RPMI8226 (cell line): ENCODE measurements at regions not wholly inside any gene's neighbourhood (a gene's known extent, or its start where the extent isn't known, plus 50 kb on each side); places are given as distances from the start of the nearest gene placed in this dataset.

Experiments used
- DNase-seq: peaks from one replicate; pipeline ENCODE4 v3.0.0-alpha.2; 2015

GRCh38 chr11:19321351-19321750 is 80.6 kb upstream of the E2F8 start:
- no peak for DNase-seq

- DNase-seq: no peak
Observed at GRCh38 chr11:19320827-19321226, 80.1 kb upstream of the E2F8 start.

GRCh38 chr11:19316434-19316833 is 75.7 kb upstream of the E2F8 start:
- DNase-seq: no peak

- DNase-seq: no peak
Observed at GRCh38 chr11:19315511-19315910, 74.8 kb upstream of the E2F8 start.

- DNase-seq: no peak
Observed at GRCh38 chr11:19313140-19313539, 72.4 kb upstream of the E2F8 start.

GRCh38 chr11:19311308-19312030 is 70.7 kb upstream of the E2F8 start:
- peak; percentile 62 for DNase-seq

GRCh38 chr11:19307498-19307897 is 66.8 kb upstream of the E2F8 start:
- DNase-seq: no peak

- no peak for DNase-seq
Observed at GRCh38 chr11:19306179-19306944, 65.6 kb upstream of the E2F8 start.

GRCh38 chr11:19301361-19301760 is 60.6 kb upstream of the E2F8 start:
- no peak for DNase-seq

GRCh38 chr11:19294444-19294843 is 53.7 kb upstream of the E2F8 start:
- DNase-seq: no peak

- DNase-seq: no peak
Observed at GRCh38 chr11:19291064-19291463, 50.3 kb upstream of the E2F8 start.
